ENCODE measurements at regions not wholly inside any gene's neighbourhood (a gene's known extent, or its start where the extent isn't known, plus 50 kb on each side); places are given as distances from the start of the nearest gene placed in this dataset.

GRCh38 chr4:58406762-58407161 lies 1296.6 kb upstream of the IGFBP7 start:
- no peaks in the 10 kb centered on the region for H3K36me3 ChIP-seq (ENCODE audit: control insufficient read depth, insufficient read depth, low read length)
- no peaks in the 10 kb centered on the region for H3K27me3 ChIP-seq (replicated peaks; ENCODE audit: control insufficient read depth, insufficient read depth, low read length)
- no peak for DNase-seq (ENCODE audit: extremely low read depth, insufficient read length)
- TF ChIP-seq CTCF (IDR thresholded peaks at IDR 0.05; ENCODE audit: insufficient read depth, low read length, poor library complexity, severe bottlenecking), result no peak
- H3K4me3 ChIP-seq (replicated peaks; ENCODE audit: low read depth, low read length), result no peak overlapping the region

GRCh38 chr4:58368221-58368620 lies 1258.0 kb upstream of the IGFBP7 start:
- no peak for TF ChIP-seq CTCF (IDR thresholded peaks at IDR 0.05; ENCODE audit: insufficient read depth, low read length, poor library complexity, severe bottlenecking)
- Histone ChIP-seq H3K36me3 (ENCODE audit: control insufficient read depth, insufficient read depth, low read length) (no peaks in the 10 kb centered on the region), H3K4me3 (replicated peaks; ENCODE audit: low read depth, low read length) (no peak overlapping the region), H3K27me3 (replicated peaks; ENCODE audit: control insufficient read depth, insufficient read depth, low read length) (no peaks in the 10 kb centered on the region)
- no peak for DNase-seq (ENCODE audit: extremely low read depth, insufficient read length)

- H3K27me3 ChIP-seq (replicated peaks; ENCODE audit: control insufficient read depth, insufficient read depth, low read length), result no peaks in the 10 kb centered on the region
- H3K36me3 ChIP-seq (ENCODE audit: control insufficient read depth, insufficient read depth, low read length), result no peaks in the 10 kb centered on the region
- no peak overlapping the region for H3K4me3 ChIP-seq (replicated peaks; ENCODE audit: low read depth, low read length)
- no peak for TF ChIP-seq CTCF (IDR thresholded peaks at IDR 0.05; ENCODE audit: insufficient read depth, low read length, poor library complexity, severe bottlenecking)
- no peak for DNase-seq (ENCODE audit: extremely low read depth, insufficient read length)
Observed at GRCh38 chr4:58360354-58361133, 1250.4 kb upstream of the IGFBP7 start.

- DNase-seq (ENCODE audit: extremely low read depth, insufficient read length), result no peak
- TF ChIP-seq CTCF (IDR thresholded peaks at IDR 0.05; ENCODE audit: insufficient read depth, low read length, poor library complexity, severe bottlenecking), result no peak
- no peaks in the 10 kb centered on the region for H3K27me3 ChIP-seq (replicated peaks; ENCODE audit: control insufficient read depth, insufficient read depth, low read length)
- H3K36me3 ChIP-seq (ENCODE audit: control insufficient read depth, insufficient read depth, low read length), result no peaks in the 10 kb centered on the region
- H3K4me3 ChIP-seq (replicated peaks; ENCODE audit: low read depth, low read length), result no peak overlapping the region
Observed at GRCh38 chr4:58359590-58359989, 1249.4 kb upstream of the IGFBP7 start.

- no peaks in the 10 kb centered on the region for H3K36me3 ChIP-seq (ENCODE audit: control insufficient read depth, insufficient read depth, low read length)
- no peak for TF ChIP-seq CTCF (IDR thresholded peaks at IDR 0.05; ENCODE audit: insufficient read depth, low read length, poor library complexity, severe bottlenecking)
- H3K27me3 ChIP-seq (replicated peaks; ENCODE audit: control insufficient read depth, insufficient read depth, low read length), result no peaks in the 10 kb centered on the region
- DNase-seq (ENCODE audit: extremely low read depth, insufficient read length), result no peak
- H3K4me3 ChIP-seq (replicated peaks; ENCODE audit: low read depth, low read length), result no peak overlapping the region
Observed at GRCh38 chr4:58357947-58358346, 1247.8 kb upstream of the IGFBP7 start.

- H3K27me3 ChIP-seq (replicated peaks; ENCODE audit: control insufficient read depth, insufficient read depth, low read length), result no peaks in the 10 kb centered on the region
- TF ChIP-seq CTCF (IDR thresholded peaks at IDR 0.05; ENCODE audit: insufficient read depth, low read length, poor library complexity, severe bottlenecking), result no peak
- DNase-seq (ENCODE audit: extremely low read depth, insufficient read length), result no peak
- H3K36me3 ChIP-seq (ENCODE audit: control insufficient read depth, insufficient read depth, low read length), result no peaks in the 10 kb centered on the region
- no peak overlapping the region for H3K4me3 ChIP-seq (replicated peaks; ENCODE audit: low read depth, low read length)
Observed at GRCh38 chr4:58325070-58325469, 1214.9 kb upstream of the IGFBP7 start.

Measured in GM06990 (cell line).